BE2C (cell line): ENCODE measurements at regions not wholly inside any gene's neighbourhood (a gene's known extent, or its start where the extent isn't known, plus 50 kb on each side); places are given as distances from the start of the nearest gene placed in this dataset.

Experiments used
- DNase-seq: peaks from one replicate; pipeline ENCODE4 v3.0.0-alpha.2; 2020
- H3K27me3 ChIP-seq: fragments of 250-450 bp; sonication (Bioruptor Pico); 2 replicates; pipeline ENCODE4 v1.5.1; 2020; ENCODE audit warnings: mild to moderate bottlenecking
- H3K36me3 ChIP-seq: fragments of 250-450 bp; sonication (Bioruptor Pico); 2 replicates; pipeline ENCODE4 v1.5.1; 2020; ENCODE audit warnings: mild to moderate bottlenecking
- H3K4me1 ChIP-seq: fragments of 250-450 bp; sonication (Bioruptor Pico); 2 replicates; pipeline ENCODE4 v1.5.1; 2020
- H3K4me3 ChIP-seq: 2 replicates; pipeline ENCODE4 v1.5.1; 2011; ENCODE audit warnings: low read depth, low read length
- H3K9me3 ChIP-seq: fragments of 250-450 bp; sonication (Bioruptor Pico); 2 replicates; pipeline ENCODE4 v1.5.1; 2020
- TF ChIP-seq, protein P1 (sequence below): IDR thresholded peaks from 2 replicates; pipeline ENCODE4 v1.5.1; 2012; ENCODE audit warnings: mild to moderate bottlenecking, low read depth, low read length

DNA sequence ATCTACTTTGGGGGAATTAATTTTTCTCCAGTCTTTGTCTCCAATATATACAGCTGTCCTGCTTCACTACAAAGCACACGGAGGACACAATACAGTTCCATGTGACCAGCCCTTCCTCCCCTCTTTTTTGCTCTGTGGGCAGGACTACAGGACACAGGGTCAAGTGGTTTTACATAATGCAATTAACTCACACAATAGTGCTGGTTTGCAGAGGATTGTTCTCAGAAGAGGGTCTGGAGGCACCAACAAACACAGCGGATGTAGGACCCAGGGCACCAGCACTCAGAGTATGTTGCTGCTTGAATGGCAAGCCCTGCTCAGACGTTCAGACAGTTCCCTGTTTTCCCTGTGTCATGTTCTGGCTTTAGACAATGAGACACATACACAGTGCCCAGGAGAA, 52.0 kb upstream of the NPTX2 start:
- DNase-seq, result no peak
- no peaks in the 10 kb centered on the region for H3K27me3 ChIP-seq
- peaks cover 4% of the 10 kb centered on the region; the same call in 1 of the 2 replicates for H3K9me3 ChIP-seq
- no peaks in the 10 kb centered on the region for H3K36me3 ChIP-seq
- peaks cover 11% of the 10 kb centered on the region for H3K4me1 ChIP-seq
- H3K4me3 ChIP-seq, result no peak overlapping the region
- TF ChIP-seq, protein P1, sequence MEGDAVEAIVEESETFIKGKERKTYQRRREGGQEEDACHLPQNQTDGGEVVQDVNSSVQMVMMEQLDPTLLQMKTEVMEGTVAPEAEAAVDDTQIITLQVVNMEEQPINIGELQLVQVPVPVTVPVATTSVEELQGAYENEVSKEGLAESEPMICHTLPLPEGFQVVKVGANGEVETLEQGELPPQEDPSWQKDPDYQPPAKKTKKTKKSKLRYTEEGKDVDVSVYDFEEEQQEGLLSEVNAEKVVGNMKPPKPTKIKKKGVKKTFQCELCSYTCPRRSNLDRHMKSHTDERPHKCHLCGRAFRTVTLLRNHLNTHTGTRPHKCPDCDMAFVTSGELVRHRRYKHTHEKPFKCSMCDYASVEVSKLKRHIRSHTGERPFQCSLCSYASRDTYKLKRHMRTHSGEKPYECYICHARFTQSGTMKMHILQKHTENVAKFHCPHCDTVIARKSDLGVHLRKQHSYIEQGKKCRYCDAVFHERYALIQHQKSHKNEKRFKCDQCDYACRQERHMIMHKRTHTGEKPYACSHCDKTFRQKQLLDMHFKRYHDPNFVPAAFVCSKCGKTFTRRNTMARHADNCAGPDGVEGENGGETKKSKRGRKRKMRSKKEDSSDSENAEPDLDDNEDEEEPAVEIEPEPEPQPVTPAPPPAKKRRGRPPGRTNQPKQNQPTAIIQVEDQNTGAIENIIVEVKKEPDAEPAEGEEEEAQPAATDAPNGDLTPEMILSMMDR, result no peak

DNA sequence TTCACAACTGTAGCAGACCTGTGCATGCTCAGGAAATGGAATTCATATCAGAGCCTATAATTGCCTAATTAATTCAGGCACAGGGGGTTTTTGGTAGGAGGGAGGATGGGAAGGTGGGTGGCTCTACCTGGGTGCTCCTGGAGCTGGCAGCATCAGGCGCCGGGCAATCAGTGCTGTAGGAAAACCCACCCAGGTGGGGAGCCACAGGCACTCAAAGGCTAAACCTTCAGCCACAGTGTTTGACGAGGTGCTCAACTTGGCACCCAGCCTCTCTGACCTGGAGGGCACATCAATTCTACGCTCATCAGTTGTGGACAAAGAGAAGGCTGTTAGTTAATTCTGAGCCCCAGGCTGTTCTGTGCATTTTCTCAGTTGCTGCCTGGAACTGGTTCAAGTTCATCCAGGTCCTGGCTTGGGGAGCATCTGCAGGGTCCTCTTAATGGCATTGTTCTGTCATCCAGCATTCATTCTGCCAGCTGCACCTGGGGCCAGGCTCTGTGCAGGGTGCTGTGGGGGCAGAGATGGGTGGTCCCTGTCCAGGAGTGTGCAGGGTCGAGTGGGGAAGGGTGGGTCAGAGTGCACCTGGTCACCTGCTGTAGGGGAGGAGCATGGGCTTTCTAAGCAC, 54.1 kb upstream of the NPTX2 start:
- peaks cover 7% of the 10 kb centered on the region for H3K4me1 ChIP-seq
- no peak overlapping the region for H3K4me3 ChIP-seq
- no peaks in the 10 kb centered on the region for H3K36me3 ChIP-seq
- no peaks in the 10 kb centered on the region for H3K9me3 ChIP-seq
- no peaks in the 10 kb centered on the region for H3K27me3 ChIP-seq
- peak; percentile 52 for DNase-seq
- TF ChIP-seq, protein P1, result no peak

DNA sequence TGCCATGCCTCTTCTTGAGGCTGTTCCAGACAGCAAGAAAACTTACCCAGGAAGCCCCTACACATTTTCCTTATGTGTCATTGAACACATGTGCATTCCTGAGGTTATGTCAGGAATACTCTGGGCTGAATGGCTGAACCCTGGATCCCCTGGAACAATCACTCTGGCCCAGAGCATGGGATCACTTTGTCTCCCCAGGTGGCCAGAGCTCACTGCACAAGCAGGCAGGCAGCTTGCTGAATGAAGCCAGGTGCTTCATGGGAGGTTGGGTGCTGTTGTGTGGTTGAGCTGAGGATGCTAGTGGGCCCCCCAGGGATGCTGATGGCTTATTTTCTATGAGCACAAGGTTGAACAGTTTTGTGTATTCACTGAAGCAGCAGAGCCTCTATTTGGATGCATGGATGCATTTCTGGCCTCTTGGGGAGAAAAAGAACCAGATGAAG, 54.7 kb upstream of the NPTX2 start:
- Histone ChIP-seq H3K4me3 (no peak overlapping the region), H3K36me3 (no peaks in the 10 kb centered on the region), H3K4me1 (peaks cover 7% of the 10 kb centered on the region), H3K9me3 (no peaks in the 10 kb centered on the region), H3K27me3 (no peaks in the 10 kb centered on the region)
- TF ChIP-seq, protein P1, result no peak
- DNase-seq, result no peak

DNA sequence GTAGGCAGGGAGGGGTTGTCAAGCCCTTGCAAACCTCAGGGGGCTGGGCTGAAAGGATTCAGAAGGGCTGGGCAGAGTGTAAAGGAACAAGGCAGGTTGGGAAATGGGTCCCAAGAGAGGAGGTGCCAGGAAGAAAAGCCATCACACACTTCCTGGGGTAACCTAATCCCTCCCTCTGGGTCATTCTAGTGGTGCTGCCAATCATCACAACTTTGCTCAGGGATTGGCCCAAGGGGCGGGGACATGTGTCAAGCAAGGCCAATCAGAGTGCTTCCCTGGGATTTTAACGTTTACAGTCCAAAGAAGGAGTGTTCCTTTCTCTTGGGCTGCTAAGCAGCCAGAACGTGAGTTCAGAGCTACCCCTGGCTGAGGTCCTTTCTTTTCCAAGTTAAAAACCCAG, 57.1 kb upstream of the NPTX2 start:
- H3K4me1 ChIP-seq, result no peaks in the 10 kb centered on the region
- TF ChIP-seq, protein P1, result no peak
- DNase-seq, result no peak
- H3K27me3 ChIP-seq, result no peaks in the 10 kb centered on the region
- no peak overlapping the region for H3K4me3 ChIP-seq
- H3K9me3 ChIP-seq, result no peaks in the 10 kb centered on the region
- H3K36me3 ChIP-seq, result no peaks in the 10 kb centered on the region

DNA sequence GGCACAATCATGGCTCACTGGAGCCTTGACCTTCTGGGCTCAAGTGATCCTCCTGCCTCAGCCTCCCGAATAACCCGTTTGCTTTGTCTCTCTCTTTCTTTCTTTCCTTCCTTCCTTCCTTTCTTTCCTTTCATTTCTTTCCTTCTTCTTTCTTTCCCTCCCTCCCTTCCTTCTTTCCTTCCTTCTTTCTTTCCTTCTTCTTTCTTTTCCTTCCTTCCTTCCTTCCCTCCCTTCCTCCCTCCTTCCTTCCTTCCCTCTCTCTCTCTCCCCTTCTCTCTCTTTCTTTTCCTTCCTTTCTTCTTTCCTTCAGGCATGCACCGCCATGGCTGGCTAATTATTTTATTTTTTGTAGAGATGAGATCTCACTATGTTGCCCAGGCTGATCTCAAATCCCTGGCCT, 57.9 kb upstream of the NPTX2 start:
- Histone ChIP-seq H3K9me3 (no peaks in the 10 kb centered on the region), H3K4me3 (no peak overlapping the region), H3K36me3 (no peaks in the 10 kb centered on the region), H3K27me3 (no peaks in the 10 kb centered on the region), H3K4me1 (no peaks in the 10 kb centered on the region)
- no peak for DNase-seq
- TF ChIP-seq, protein P1, result no peak

DNA sequence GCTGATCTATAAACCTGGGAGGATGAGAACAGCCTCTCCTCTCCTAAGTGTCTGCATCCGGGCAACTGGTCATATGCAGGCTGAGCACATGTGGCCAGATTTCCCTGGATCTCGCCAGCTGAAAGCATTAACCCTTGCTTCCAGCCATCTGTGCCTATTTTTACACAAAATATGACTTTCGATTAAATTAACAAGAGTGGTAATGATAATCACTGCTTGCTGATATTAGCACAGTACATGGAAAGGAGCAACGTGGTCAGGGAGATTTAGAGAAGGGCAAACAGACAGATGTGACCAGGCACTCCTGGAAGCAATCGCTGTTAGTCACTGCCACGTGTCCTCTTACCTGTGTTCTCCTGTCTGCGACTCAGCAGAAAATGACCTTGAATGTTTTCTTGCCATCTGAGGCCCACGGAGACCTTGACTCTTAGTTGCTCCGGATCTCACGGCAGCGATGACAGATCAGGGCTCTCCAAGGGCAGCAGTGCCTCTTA, 59.5 kb upstream of the NPTX2 start:
- Histone ChIP-seq H3K36me3 (no peaks in the 10 kb centered on the region), H3K4me3 (no peak overlapping the region), H3K4me1 (no peaks in the 10 kb centered on the region), H3K27me3 (no peaks in the 10 kb centered on the region), H3K9me3 (no peaks in the 10 kb centered on the region)
- DNase-seq, result no peak
- TF ChIP-seq, protein P1, result no peak
